K562 (cell line): ENCODE measurements at regions not wholly inside any gene's neighbourhood (a gene's known extent, or its start where the extent isn't known, plus 50 kb on each side); places are given as distances from the start of the nearest gene placed in this dataset.
A peak's percentile ranks its signal among the peaks of the same experiment; 100 is the strongest.

Experiments used
- ATAC-seq: fragments of 200-7000 bp; cut with Tn5 transposase; 3 replicates; pipeline ENCODE4 v1.9.1; 2020; ENCODE audit warnings: moderate library complexity
- BruUV-seq: library from RNA; stranded (reverse); fragments of 400-500 nt; replicated peaks from 2 replicates; lab custom pipeline; 2021; lab: Mats Ljungman, UMichigan
- CTCF ChIA-PET: fragments of 300-600 bp; formaldehyde crosslinking; extraction: SDS; loops from one replicate; lab custom pipeline; 2021; ENCODE audit warnings: low intra/inter-chr PET ratio; lab: Yijun Ruan, JAX
- POLR2A ChIA-PET: fragments of 300-600, 350-650 bp; sonication (Branson Sonifier 250); formaldehyde crosslinking; extraction: SDS; loops from one replicate; lab custom pipeline; 2021; ENCODE audit warnings: antibody characterized with exemption, inconsistent platforms; lab: Yijun Ruan, JAX
- DNase-seq, 4 experiments: peaks; one replicate each; pipeline versions ENCODE4 v3.0.0 to v3.0.0-alpha.2; 2011 to 2018; ENCODE audit warnings: low spot score in 3 of 4, mixed read lengths in 3 of 4; ENCODE audit errors: extremely low read depth in 1 of 4
- FAIRE-seq: peaks from 2 replicates; lab custom pipeline; 2011; peaks lifted over from hg19 to GRCh38; lab: Jason Lieb, UNC
- H2AFZ ChIP-seq: 2 replicates; pipeline ENCODE4 v1.6.0; 2011; ENCODE audit warnings: low read depth, low read length, control low read depth, inconsistent platforms
- H3K27ac ChIP-seq: fragments of 200-600 bp; 3 replicates; pipeline ENCODE4 v1.8.0; 2011; ENCODE audit warnings: low read depth, mild to moderate bottlenecking, control low read depth, inconsistent platforms, low read length, moderate library complexity, mixed read lengths; ENCODE audit errors: extremely low read depth
- H3K27me3 ChIP-seq, 2 experiments: fragments of 300-600 bp in 1 of 2; 2 replicates in 1 of 2; 3 replicates in 1 of 2; pipeline versions ENCODE4 v1.6.0 to v1.8.0; 2011; ENCODE audit warnings: inconsistent platforms in 2 of 2, low read length in 2 of 2, mild to moderate bottlenecking in 1 of 2, mixed read lengths in 1 of 2, moderate library complexity in 1 of 2; ENCODE audit not compliant: control insufficient read depth in 2 of 2, insufficient read depth in 2 of 2
- H3K36me3 ChIP-seq: fragments of 300-600 bp; 3 replicates; pipeline ENCODE4 v1.8.0; 2011; ENCODE audit warnings: mild to moderate bottlenecking, low read length, inconsistent platforms; ENCODE audit not compliant: control insufficient read depth, insufficient read depth
- H3K4me1 ChIP-seq, 2 experiments: fragments of 200-600 bp in 1 of 2; replicated peaks in 1 of 2; 2 replicates in 1 of 2; 3 replicates in 1 of 2; pipeline versions ENCODE4 v1.5.1 to v1.8.0; 2011; ENCODE audit warnings: inconsistent platforms in 2 of 2, low read length in 2 of 2, mild to moderate bottlenecking in 1 of 2, mixed read lengths in 1 of 2, moderate library complexity in 1 of 2; ENCODE audit not compliant: control insufficient read depth in 2 of 2, insufficient read depth in 2 of 2
- H3K4me2 ChIP-seq: 2 replicates; pipeline ENCODE4 v1.6.1; 2011; ENCODE audit warnings: low read length, control low read depth, inconsistent platforms, mixed read lengths; ENCODE audit not compliant: insufficient read depth
- H3K4me3 ChIP-seq: fragments of 200-600 bp; sonication (generic), shearing (Covaris generic); 2 replicates; pipeline ENCODE4 v1.5.1; 2016; ENCODE audit warnings: control low read depth, inconsistent platforms
- H3K79me2 ChIP-seq: fragments of 200-600 bp; 3 replicates; pipeline ENCODE4 v1.8.0; 2011; ENCODE audit warnings: low read length, inconsistent platforms; ENCODE audit not compliant: control insufficient read depth, insufficient read depth
- H3K9ac ChIP-seq, 2 experiments: 2 replicates each; pipeline versions ENCODE4 v1.6.0 to v1.6.1; 2011; ENCODE audit warnings: low read depth in 2 of 2, low read length in 2 of 2, control low read depth in 1 of 2, inconsistent platforms in 1 of 2, mild to moderate bottlenecking in 1 of 2, mixed read lengths in 1 of 2; ENCODE audit not compliant: insufficient read depth in 1 of 2
- H3K9me1 ChIP-seq: one replicate; pipeline ENCODE4 v1.6.0; 2011; ENCODE audit warnings: inconsistent platforms, mild to moderate bottlenecking, low read length, moderate library complexity; ENCODE audit not compliant: control insufficient read depth, insufficient read depth
- H3K9me3 ChIP-seq: replicated peaks from 2 replicates; pipeline ENCODE4 v1.5.1; 2011; ENCODE audit warnings: low read depth, low read length, inconsistent platforms; ENCODE audit not compliant: control insufficient read depth, insufficient read depth
- H4K20me1 ChIP-seq: replicated peaks from 2 replicates; pipeline ENCODE4 v1.6.1; 2011; ENCODE audit warnings: low read length, inconsistent platforms, mixed read lengths; ENCODE audit not compliant: control insufficient read depth, insufficient read depth
- CGGBP1 ChIP-seq: fragments of 250-450 bp; sonication (Bioruptor Pico); IDR thresholded peaks from 2 replicates; pipeline ENCODE4 v1.9.0; 2021; ENCODE audit warnings: mild to moderate bottlenecking
- GATAD2A ChIP-seq: fragments of 450-650 bp; IDR thresholded peaks from 2 replicates; pipeline ENCODE4 v1.6.1; 2017
- KDM4B ChIP-seq, 2 experiments: fragments of 450-650 bp in 1 of 2; sonication (generic) in 1 of 2; IDR thresholded peaks; 2 replicates each; pipeline ENCODE4 v1.6.1; 2016 to 2017; ENCODE audit warnings: borderline replicate concordance in 2 of 2, antibody characterized with exemption in 1 of 2, low read depth in 1 of 2, mild to moderate bottlenecking in 1 of 2
- POLR2AphosphoS2 ChIP-seq: IDR thresholded peaks from 2 replicates; pipeline ENCODE4 v1.6.1; 2012; ENCODE audit warnings: low read length, improper control_type of control experiment
- REST ChIP-seq, 2 experiments: fragments of 450-650 bp; formaldehyde crosslinking in 1 of 2; IDR thresholded peaks; 2 replicates each; pipeline versions ENCODE4 v1.4.0 to v1.6.1; 2014 to 2020; ENCODE audit warnings: mild to moderate bottlenecking in 2 of 2, borderline replicate concordance in 1 of 2, low read depth in 1 of 2
- SMARCB1 ChIP-seq: IDR thresholded peaks from 2 replicates; pipeline ENCODE4 v1.6.1; 2011; ENCODE audit warnings: improper control_type of control experiment, low read depth; ENCODE audit not compliant: insufficient read length
- ZNF253 ChIP-seq: fragments of 250-450 bp; sonication (Bioruptor Pico); conservative IDR thresholded peaks from 2 replicates; pipeline ENCODE4 v1.6.1; 2021; ENCODE audit warnings: mild to moderate bottlenecking
- ZNF695 ChIP-seq: fragments of 450-650 bp; formaldehyde crosslinking; IDR thresholded peaks from 2 replicates; pipeline ENCODE4 v1.4.0; 2020; ENCODE audit warnings: mild to moderate bottlenecking, moderate library complexity
- WGBS: fragments of 100-300 bp; shearing (Covaris generic); methylation state at CpG from one replicate; pipeline ENCODE4 v1.1.6; 2016; ENCODE audit warnings: low coverage, mixed read lengths; ENCODE audit not compliant: insufficient coverage; ENCODE audit errors: missing lambda C conversion rate; 5-methylcytosine and 5-hydroxymethylcytosine counted together
- in situ Hi-C: fragments of 300-500 bp; cut with MboI; formaldehyde crosslinking; loops from 4 replicates; pipeline ENCODE4 v1.15.0; 2018; ENCODE audit warnings: inconsistent platforms, mixed read lengths
- intact Hi-C: fragments of 100-400 bp; cut with micrococcal nuclease; formaldehyde crosslinking; loops from 2 replicates; pipeline ENCODE4 v1.14.2; 2022

GRCh38 chr2:64857581-64858471 lies 131.4 kb upstream of the SLC1A4 start:
- H3K36me3 ChIP-seq = no peaks in the 10 kb centered on the region
- BruUV-seq = no TSS peak
- in situ Hi-C loops = no loop called here
- no peak overlapping the region for H3K27ac ChIP-seq
- no peak for ATAC-seq
- H4K20me1 ChIP-seq = no peaks in the 10 kb centered on the region
- TF ChIP-seq REST (IDR thresholded peaks at IDR 0.05; ENCODE audit: borderline replicate concordance) = no peak
- TF ChIP-seq REST (CRISPR knock-in tag; IDR thresholded peaks at IDR 0.05; ENCODE audit: low read depth) = no peak
- no peak for TF ChIP-seq POLR2AphosphoS2
- TF ChIP-seq ZNF253 = no peak
- no peak for TF ChIP-seq ZNF695
- no peak for TF ChIP-seq CGGBP1 (CRISPR knock-in tag)
- no peak for TF ChIP-seq SMARCB1
- no peak for TF ChIP-seq KDM4B (IDR thresholded peaks at IDR 0.05; ENCODE audit: borderline replicate concordance in 2 of 2, low read depth in 1 of 2)
- TF ChIP-seq GATAD2A = no peak
- TF ChIP-seq, all 486 proteins: peak for 0
- Histone ChIP-seq H3K9ac (peak overlapping the region in 1 of 2 experiments; percentile 73; a peak in 2 of 4 replicates), H3K79me2 (no peaks in the 10 kb centered on the region), H3K4me1 (peaks cover 34 to 39% of the 10 kb centered on the region in 2 experiments), H3K9me3 (peaks cover 4% of the 10 kb centered on the region; the same call in 1 of the 2 replicates), H3K4me3 (no peak overlapping the region), H3K27me3 (no peaks in the 10 kb centered on the region), H3K4me2 (no peak overlapping the region), H3K9me1 (no peaks in the 10 kb centered on the region), H2AFZ (peak overlapping the region; percentile 91)
- ChIA-PET POLR2A (interaction anchor here (0.7 to 1.3 kb wide), 4 partner anchors 26 to 224 kb away, joined by 3 read pairs; partner anchors contain the start of gene SERTAD2), CTCF (no interaction called here)
- FAIRE-seq (no peak), DNase-seq (no peak)
- 77% methylated on average over 18 of the region's 18 CpGs for WGBS
- intact Hi-C loops = loop anchor here (2.0 kb wide), 1 partner anchor 107 kb away; no protein-coding TSS in a partner anchor
